T47D (cell line): ENCODE measurements at regions not wholly inside any gene's neighbourhood (a gene's known extent, or its start where the extent isn't known, plus 50 kb on each side); places are given as distances from the start of the nearest gene placed in this dataset.
A peak's percentile ranks its signal among the peaks of the same experiment; 100 is the strongest.
"Not testable (repeated sequence)": the region's sequence is repeated elsewhere in the genome, so short reads cannot be mapped to it uniquely, and the experiment has no call there.

Source experiments
- DNase-seq, 2 experiments: peaks; one replicate each; pipeline versions ENCODE4 v3.0.0 to v3.0.0-alpha.2; 2011 to 2012; ENCODE audit warnings: low read depth in 1 of 2, low spot score in 1 of 2
- JUND ChIP-seq: IDR thresholded peaks from 2 replicates; pipeline ENCODE4 v1.6.1; 2012; ENCODE audit warnings: low read depth
- in situ Hi-C: cut with HindIII; loops from 2 replicates; pipeline ENCODE4 v1.10.0; 2016; ENCODE audit warnings: low sequenced_read_pairs, low pct_unique_long_range_greater_than_20kb

GRCh38 chr5:24208686-24209106 is 436.1 kb downstream of the CDH10 start:
- in situ Hi-C loops, result no loop called here
- no peak for TF ChIP-seq JUND
- no peak for DNase-seq

- no peak for TF ChIP-seq JUND
- no peak for DNase-seq
- in situ Hi-C loops, result no loop called here
These were observed 429.7 kb downstream of the CDH10 start for GRCh38 chr5:24215114-24215513.

- DNase-seq, result no peak
- TF ChIP-seq JUND, result no peak
- in situ Hi-C loops, result no loop called here
These were observed 421.9 kb downstream of the CDH10 start for GRCh38 chr5:24222876-24223275.

GRCh38 chr5:24225051-24225450 is 419.7 kb downstream of the CDH10 start:
- DNase-seq, result no peak
- in situ Hi-C loops, result no loop called here
- no peak for TF ChIP-seq JUND

GRCh38 chr5:24226479-24226878 is 418.3 kb downstream of the CDH10 start:
- TF ChIP-seq JUND, result no peak
- in situ Hi-C loops, result no loop called here
- no peak for DNase-seq

- DNase-seq, in situ Hi-C loops: not testable (repeated sequence)
These were observed 416.9 kb downstream of the CDH10 start for GRCh38 chr5:24227881-24228280.

DNA sequence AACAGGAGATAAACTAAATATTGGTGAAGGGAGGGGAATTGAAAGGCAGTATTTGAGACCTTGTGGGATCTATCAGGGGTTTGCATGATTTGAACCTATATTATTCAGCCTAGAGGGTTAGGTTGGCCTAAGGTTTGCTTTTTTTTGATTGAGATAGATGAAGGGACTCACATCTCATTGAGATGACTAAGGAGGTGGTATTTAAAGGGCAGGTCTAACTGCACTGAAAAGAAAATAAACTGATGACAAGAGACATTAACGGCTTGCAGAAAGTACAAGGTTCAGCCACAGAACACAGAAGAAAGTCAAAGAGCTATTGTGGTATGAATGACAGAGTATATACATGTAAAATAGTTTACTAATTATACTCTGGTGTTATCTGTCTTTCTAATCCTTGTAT is 412.7 kb downstream of the CDH10 start:
- in situ Hi-C loops, result no loop called here
- DNase-seq, result no peak
- no peak for TF ChIP-seq JUND

DNA sequence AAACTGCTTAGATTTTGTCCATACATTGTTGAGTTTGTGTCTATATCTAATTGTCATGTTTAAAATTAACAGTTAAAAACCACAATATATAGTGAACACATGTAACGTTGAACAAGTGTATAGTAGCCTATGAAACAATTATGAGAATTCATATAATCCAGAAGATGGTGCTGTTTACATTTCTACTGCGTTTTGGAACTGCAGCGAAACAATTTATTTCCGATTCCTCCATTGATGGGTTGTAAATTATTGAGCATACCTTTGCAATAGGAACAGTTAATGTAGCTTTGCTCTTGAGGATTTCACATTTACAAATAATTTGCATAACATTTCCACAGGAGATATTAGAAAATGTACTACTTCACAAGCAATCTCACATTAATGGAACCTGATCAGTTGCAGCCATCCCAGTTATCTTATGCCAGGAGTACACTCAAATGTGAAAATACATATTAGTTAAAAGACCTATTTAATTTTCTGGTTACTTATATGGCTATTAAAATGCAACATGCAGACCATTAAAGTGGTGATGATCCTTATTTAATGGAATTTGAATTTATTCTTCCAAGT is 411.8 kb downstream of the CDH10 start:
- peak in 1 of 2 experiments; percentile 41 for DNase-seq
- TF ChIP-seq JUND, result no peak
- in situ Hi-C loops, result no loop called here

DNA sequence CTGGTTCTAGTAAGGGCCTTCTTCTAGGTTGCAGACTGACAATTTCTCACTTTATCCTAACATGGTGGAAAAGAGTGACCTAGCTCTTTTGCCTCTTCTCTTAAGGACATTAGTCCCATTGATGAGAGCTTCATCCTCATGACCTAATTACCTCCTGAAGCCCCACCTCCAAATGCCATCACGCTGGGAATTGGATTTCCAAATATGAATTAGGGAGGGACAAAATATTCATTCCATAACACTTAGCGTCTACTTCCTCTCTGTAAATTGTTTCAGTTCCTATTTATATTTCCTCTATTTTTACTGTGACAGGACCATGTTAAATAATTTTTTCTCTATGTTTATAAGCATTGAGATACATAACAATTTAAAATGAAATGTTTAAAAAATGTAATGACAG is 408.8 kb downstream of the CDH10 start:
- DNase-seq, result no peak
- TF ChIP-seq JUND, result no peak
- in situ Hi-C loops, result no loop called here

DNA sequence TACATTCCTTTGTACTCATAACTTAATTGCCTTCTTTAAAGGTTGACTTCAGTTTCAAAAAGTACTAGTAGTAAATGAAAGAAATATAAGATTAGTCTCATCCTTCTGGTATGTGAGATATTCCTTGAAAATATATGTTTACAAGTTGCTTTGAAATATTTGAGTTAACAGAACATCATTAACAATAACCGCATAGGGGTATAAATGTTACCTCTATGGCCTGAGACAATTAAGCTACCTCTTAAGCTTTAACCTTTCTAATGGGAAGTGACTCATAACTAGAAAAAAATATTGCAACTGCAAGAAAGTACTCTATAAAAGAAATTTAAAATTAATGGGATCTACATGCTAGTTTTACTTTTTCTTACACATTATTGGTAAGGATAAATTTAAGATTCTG is 399.0 kb downstream of the CDH10 start:
- in situ Hi-C loops, result no loop called here
- no peak for DNase-seq
- no peak for TF ChIP-seq JUND

DNA sequence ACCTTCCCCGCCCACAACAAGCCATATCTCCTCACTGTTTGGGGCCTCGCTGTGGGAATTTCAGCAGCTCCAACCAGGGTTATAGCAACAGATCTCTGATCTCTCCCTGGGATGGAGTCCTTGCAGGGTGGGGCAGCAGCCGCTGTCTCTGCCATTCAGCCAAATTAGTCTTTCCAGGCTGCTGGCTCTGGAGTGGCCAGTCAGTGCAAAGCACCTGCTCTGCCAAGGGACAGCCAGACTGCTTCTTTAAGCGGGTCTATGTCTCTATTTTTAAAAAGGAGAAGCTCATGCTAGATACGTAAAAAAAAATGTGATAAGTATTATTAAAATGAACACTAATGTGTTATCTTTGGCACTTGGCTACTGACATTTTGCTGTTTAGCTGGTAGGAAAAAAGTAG is 380.2 kb downstream of the CDH10 start:
- TF ChIP-seq JUND, result no peak
- DNase-seq, result no peak
- in situ Hi-C loops, result no loop called here

DNA sequence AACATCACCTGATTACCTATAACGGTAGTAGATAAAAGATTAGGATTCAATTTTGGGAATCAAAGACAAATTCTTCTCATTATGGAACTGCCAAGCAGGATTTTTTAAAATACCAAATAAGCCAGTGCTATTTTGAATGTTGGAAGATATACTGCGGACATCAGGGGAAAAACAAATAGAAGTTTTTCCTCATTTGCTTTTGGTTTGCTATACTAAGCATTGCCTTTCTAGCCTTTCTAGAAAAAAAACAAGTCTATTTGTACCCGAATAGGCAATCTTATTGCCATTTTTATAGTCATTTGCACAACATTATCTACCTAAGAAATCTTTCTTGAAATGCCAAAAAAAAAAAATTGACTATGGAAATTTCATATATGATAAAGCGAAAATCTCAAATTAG is 379.5 kb downstream of the CDH10 start:
- DNase-seq, result no peak
- no peak for TF ChIP-seq JUND
- in situ Hi-C loops, result no loop called here

DNA sequence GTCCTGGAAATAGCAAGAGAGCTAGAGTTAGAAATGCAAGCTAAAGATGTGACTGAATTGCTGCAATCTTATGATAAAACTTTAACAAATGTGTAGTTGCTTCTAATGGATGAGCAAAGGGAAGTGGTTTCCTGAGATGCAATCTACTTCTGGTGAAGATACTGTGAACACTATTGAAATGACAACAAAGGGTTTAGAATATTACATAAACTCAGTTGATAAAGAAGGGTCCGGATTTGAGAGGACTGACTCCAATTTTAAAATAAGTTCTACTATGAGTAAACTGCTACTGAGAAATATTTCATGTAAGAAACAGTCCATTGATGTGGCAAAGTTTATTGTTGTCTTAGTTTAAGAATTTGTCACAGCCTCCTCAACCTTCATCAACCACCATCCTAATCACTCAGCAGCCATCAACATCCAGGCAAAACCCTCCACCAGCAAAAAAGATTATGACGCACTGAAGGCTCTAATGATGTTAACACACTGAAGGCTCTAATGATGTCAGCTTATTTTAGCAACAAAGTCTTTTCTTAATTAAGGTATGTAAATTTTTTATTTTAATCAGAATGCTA is 376.2 kb downstream of the CDH10 start:
- in situ Hi-C loops, result no loop called here
- TF ChIP-seq JUND, result no peak
- DNase-seq, result no peak

GRCh38 chr5:24271702-24272118 is 373.1 kb downstream of the CDH10 start:
- DNase-seq, in situ Hi-C loops: not testable (repeated sequence)
